Right cardiac atrium (tissue), 5 donors: ENCODE measurements at regions not wholly inside any gene's neighbourhood (a gene's known extent, or its start where the extent isn't known, plus 50 kb on each side); places are given as distances from the start of the nearest gene placed in this dataset.
"Not testable (repeated sequence)": the region's sequence is repeated elsewhere in the genome, so short reads cannot be mapped to it uniquely, and the experiment has no call there.

Source experiments
- ATAC-seq, 2 donors: fragments of 200-7000 bp; cut with Tn5 transposase; one replicate each; pipeline versions ENCODE4 v1.8.0 to v1.9.1; 2020; ENCODE audit warnings: moderate library complexity in 2 of 2, mild to moderate bottlenecking in 1 of 2
- DNase-seq, 3 donors: peaks; one replicate each; pipeline ENCODE4 v3.0.0-alpha.2; 2020
- H3K27ac ChIP-seq: one replicate; pipeline ENCODE4 v1.5.1; 2013; ENCODE audit warnings: mild to moderate bottlenecking, low read length, control low read depth, moderate library complexity
- H3K27me3 ChIP-seq: one replicate; pipeline ENCODE4 v1.6.1; 2013; ENCODE audit not compliant: control insufficient read depth, insufficient read depth
- H3K4me1 ChIP-seq: one replicate; pipeline ENCODE4 v1.6.1; 2013; ENCODE audit warnings: low read length; ENCODE audit not compliant: control insufficient read depth, insufficient read depth
- H3K4me3 ChIP-seq: one replicate; pipeline ENCODE4 v1.5.1; 2013; ENCODE audit warnings: low read length, control low read depth
- H3K9me3 ChIP-seq: one replicate; pipeline ENCODE4 v1.6.1; 2013; ENCODE audit warnings: low read length; ENCODE audit not compliant: control insufficient read depth
- WGBS: extraction: QIAGEN DNeasy Blood & Tissue Kit; methylation state at CpG from one replicate; pipeline ENCODE4 v1.1.7; 2013; 5-methylcytosine and 5-hydroxymethylcytosine counted together
- intact Hi-C, 4 donors: fragments of 100-400 bp; cut with DNase I; formaldehyde crosslinking; loops; one replicate each; pipeline versions ENCODE4 v1.11.0 to v1.14.0; 2022 to 2023
- donor health status: healthy with polysubstance abuse.
- donor health status: DM: no; HTN: yes; CAD: no.
- donor health status: DM: no; HTN: no; CAD: no.
- donor health status: DM: no; HTN: yes; CAD: no; lungs with severe emphysema.
- donor health status: DM: yes; HTN: yes; CAD: no.

DNA sequence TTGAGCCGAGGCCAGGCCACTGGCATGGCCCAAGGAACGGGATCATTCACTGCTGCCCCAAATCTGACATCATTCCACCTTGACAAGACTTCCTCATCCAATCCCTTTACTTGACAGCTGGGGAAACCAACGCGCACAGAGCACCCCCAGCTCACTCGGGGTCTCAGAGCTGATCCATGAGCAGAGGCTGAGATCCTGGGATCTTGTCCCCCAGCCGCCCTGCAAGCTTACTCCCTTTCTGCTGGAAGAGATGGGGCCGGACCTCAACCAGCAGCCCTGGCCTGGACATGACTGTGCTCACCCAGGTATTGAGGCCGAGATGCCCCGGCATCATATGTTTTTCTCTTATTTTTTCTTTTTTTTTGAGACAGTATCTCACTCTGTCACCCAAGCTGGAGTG is 161.6 kb downstream of the GGTLC3 start:
- H3K4me1 ChIP-seq, intact Hi-C loops, ATAC-seq, H3K9me3 ChIP-seq, H3K4me3 ChIP-seq, H3K27ac ChIP-seq, H3K27me3 ChIP-seq: not testable (repeated sequence)
- peak in 1 of 3 donors; percentile 16 for DNase-seq
- WGBS = 87% methylated on average over 9 of the region's 9 CpGs
